Astrocyte (in vitro differentiated cells and primary cell): ENCODE measurements at regions not wholly inside any gene's neighbourhood (a gene's known extent, or its start where the extent isn't known, plus 50 kb on each side); places are given as distances from the start of the nearest gene placed in this dataset.

Experiments
- DNase-seq: peaks from one replicate; pipeline ENCODE4 v3.0.0-alpha.2; 2010; ENCODE audit warnings: low read depth
- FAIRE-seq: peaks from 2 replicates; lab custom pipeline; 2011; peaks lifted over from hg19 to GRCh38; lab: Jason Lieb, UNC
- H2AFZ ChIP-seq: 2 replicates; pipeline ENCODE4 v1.6.0; 2012; ENCODE audit warnings: low read depth, low read length, inconsistent platforms
- H3K27ac ChIP-seq: 2 replicates; pipeline ENCODE4 v1.5.1; 2011; ENCODE audit warnings: low read depth, low read length, inconsistent platforms
- H3K27me3 ChIP-seq: 2 replicates; pipeline ENCODE4 v1.6.0; 2011; ENCODE audit warnings: low read length, inconsistent platforms; ENCODE audit not compliant: insufficient read depth
- H3K36me3 ChIP-seq: 2 replicates; pipeline ENCODE4 v1.5.1; 2011; ENCODE audit warnings: low read length, inconsistent platforms; ENCODE audit not compliant: insufficient read depth
- H3K4me1 ChIP-seq: 2 replicates; pipeline ENCODE4 v1.5.1; 2011; ENCODE audit warnings: low read length, inconsistent platforms; ENCODE audit not compliant: insufficient read depth
- H3K4me2 ChIP-seq: 2 replicates; pipeline ENCODE4 v1.6.0; 2012; ENCODE audit warnings: low read length, inconsistent platforms
- H3K4me3 ChIP-seq: 2 replicates; pipeline ENCODE4 v1.5.1; 2011; ENCODE audit warnings: low read depth, mild to moderate bottlenecking, low read length, inconsistent platforms; ENCODE audit not compliant: insufficient read depth
- H3K79me2 ChIP-seq: 2 replicates; pipeline ENCODE4 v1.6.0; 2012; ENCODE audit warnings: mild to moderate bottlenecking, low read length, inconsistent platforms; ENCODE audit not compliant: insufficient read depth
- H3K9ac ChIP-seq: 2 replicates; pipeline ENCODE4 v1.6.0; 2012; ENCODE audit warnings: mild to moderate bottlenecking, low read length, inconsistent platforms
- H3K9me3 ChIP-seq: 2 replicates; pipeline ENCODE4 v1.5.1; 2012; ENCODE audit warnings: low read depth, mild to moderate bottlenecking, low read length, inconsistent platforms; ENCODE audit not compliant: insufficient read depth
- H4K20me1 ChIP-seq: 2 replicates; pipeline ENCODE4 v1.6.0; 2012; ENCODE audit warnings: low read length, inconsistent platforms; ENCODE audit not compliant: insufficient read depth
- H3K27ac Mint-ChIP-seq: one replicate; pipeline ENCODE4 v1.8.0; 2021; ENCODE audit warnings: mild to moderate bottlenecking, mixed read lengths; ENCODE audit not compliant: unreplicated experiment
- H3K27me3 Mint-ChIP-seq: one replicate; pipeline ENCODE4 v1.8.0; 2021; ENCODE audit warnings: low read depth, mixed read lengths; ENCODE audit not compliant: unreplicated experiment
- H3K36me3 Mint-ChIP-seq: one replicate; pipeline ENCODE4 v1.8.0; 2021; ENCODE audit warnings: low read depth, mixed read lengths; ENCODE audit not compliant: unreplicated experiment
- H3K4me1 Mint-ChIP-seq: one replicate; pipeline ENCODE4 v1.8.0; 2021; ENCODE audit warnings: low read depth, mixed read lengths; ENCODE audit not compliant: unreplicated experiment
- H3K4me3 Mint-ChIP-seq: one replicate; pipeline ENCODE4 v1.8.0; 2021; ENCODE audit warnings: mild to moderate bottlenecking, moderate library complexity, mixed read lengths; ENCODE audit not compliant: unreplicated experiment
- H3K9me3 Mint-ChIP-seq: one replicate; pipeline ENCODE4 v1.8.0; 2021; ENCODE audit warnings: mild to moderate bottlenecking, mixed read lengths; ENCODE audit not compliant: unreplicated experiment
- EZH2 ChIP-seq: IDR thresholded peaks from 2 replicates; pipeline ENCODE4 v1.6.1; 2012; ENCODE audit warnings: mild to moderate bottlenecking, low read length, inconsistent platforms; ENCODE audit not compliant: insufficient read depth
- TF ChIP-seq, protein P1 (sequence below): IDR thresholded peaks from 2 replicates; pipeline ENCODE4 v1.5.1; 2011; ENCODE audit warnings: low read depth, mild to moderate bottlenecking, inconsistent platforms, low read length, moderate library complexity; ENCODE audit not compliant: insufficient read depth

DNA sequence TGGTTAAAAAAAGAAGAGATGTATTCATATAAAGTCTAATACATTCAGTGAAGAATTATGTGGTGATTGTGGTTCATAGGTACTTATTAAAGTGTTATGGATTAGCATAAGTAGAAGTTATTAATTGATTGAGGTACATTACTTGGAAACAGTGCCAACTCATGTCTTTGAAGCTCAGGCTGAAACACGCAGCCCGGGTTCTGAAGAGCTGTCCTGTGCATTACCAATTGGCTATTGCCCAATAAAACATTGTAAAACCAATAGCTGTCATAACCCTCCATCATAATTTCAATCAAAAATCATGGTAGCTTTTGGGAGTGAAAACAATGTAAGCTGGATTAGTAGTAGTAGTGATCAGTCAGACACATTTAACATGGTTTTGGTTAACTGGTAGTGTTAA is 560.1 kb downstream of the MCTP2 start:
- H3K9ac ChIP-seq: no peak overlapping the region

DNA sequence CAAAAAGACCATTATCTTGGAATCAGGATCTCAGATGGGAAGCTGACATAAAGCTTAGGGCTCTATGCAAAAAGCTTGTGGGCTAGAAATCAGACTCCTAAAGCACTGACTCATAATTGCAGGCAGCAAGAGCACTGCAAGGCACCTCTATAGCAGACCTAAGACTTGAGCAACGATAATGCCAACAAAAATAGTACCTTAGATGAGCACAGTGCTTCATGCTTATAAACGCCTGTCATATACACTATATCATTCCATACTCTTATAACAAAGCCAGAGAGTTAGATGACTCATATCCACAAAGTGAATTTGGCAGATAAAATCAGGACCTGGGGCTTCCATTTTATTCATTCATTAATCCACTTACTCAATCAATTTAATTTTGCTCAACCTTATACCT is 560.8 kb downstream of the MCTP2 start:
- Histone ChIP-seq H3K79me2 (no peaks in the 10 kb centered on the region), H3K4me3 (no peak overlapping the region), H3K27ac (peak overlapping the region; percentile 1), H4K20me1 (no peaks in the 10 kb centered on the region), H3K27me3 (no peaks in the 10 kb centered on the region), H3K9me3 (no peaks in the 10 kb centered on the region), H3K36me3 (no peaks in the 10 kb centered on the region), H3K4me1 (peaks cover 13% of the 10 kb centered on the region), H3K4me2 (peak overlapping the region; percentile 23), H2AFZ (no peak overlapping the region), H3K9ac (no peak overlapping the region)
- Mint-ChIP-seq H3K9me3 (no peaks in the 10 kb centered on the region), H3K27ac (peak overlapping the region; percentile 5), H3K27me3 (no peaks in the 10 kb centered on the region), H3K4me3 (no peak overlapping the region), H3K4me1 (peaks cover 21% of the 10 kb centered on the region), H3K36me3 (no peaks in the 10 kb centered on the region)
- TF ChIP-seq, protein P1, sequence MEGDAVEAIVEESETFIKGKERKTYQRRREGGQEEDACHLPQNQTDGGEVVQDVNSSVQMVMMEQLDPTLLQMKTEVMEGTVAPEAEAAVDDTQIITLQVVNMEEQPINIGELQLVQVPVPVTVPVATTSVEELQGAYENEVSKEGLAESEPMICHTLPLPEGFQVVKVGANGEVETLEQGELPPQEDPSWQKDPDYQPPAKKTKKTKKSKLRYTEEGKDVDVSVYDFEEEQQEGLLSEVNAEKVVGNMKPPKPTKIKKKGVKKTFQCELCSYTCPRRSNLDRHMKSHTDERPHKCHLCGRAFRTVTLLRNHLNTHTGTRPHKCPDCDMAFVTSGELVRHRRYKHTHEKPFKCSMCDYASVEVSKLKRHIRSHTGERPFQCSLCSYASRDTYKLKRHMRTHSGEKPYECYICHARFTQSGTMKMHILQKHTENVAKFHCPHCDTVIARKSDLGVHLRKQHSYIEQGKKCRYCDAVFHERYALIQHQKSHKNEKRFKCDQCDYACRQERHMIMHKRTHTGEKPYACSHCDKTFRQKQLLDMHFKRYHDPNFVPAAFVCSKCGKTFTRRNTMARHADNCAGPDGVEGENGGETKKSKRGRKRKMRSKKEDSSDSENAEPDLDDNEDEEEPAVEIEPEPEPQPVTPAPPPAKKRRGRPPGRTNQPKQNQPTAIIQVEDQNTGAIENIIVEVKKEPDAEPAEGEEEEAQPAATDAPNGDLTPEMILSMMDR: no peak
- no peak for TF ChIP-seq EZH2
- FAIRE-seq (no peak), DNase-seq (peak; percentile 95)

More for the DNA sequence above, 560.1 kb downstream of the MCTP2 start:
- DNase-seq (no peak), FAIRE-seq (no peak)
- peak overlapping the region; percentile 5 for H3K27ac Mint-ChIP-seq
- no peak overlapping the region for H3K4me3 Mint-ChIP-seq
- no peaks in the 10 kb centered on the region for H3K36me3 Mint-ChIP-seq
- Histone ChIP-seq H3K9me3 (no peaks in the 10 kb centered on the region), H3K36me3 (no peaks in the 10 kb centered on the region), H3K4me3 (no peak overlapping the region), H2AFZ (no peak overlapping the region), H4K20me1 (no peaks in the 10 kb centered on the region), H3K27ac (no peak overlapping the region), H3K27me3 (no peaks in the 10 kb centered on the region), H3K79me2 (no peaks in the 10 kb centered on the region), H3K4me1 (peaks cover 13% of the 10 kb centered on the region), H3K4me2 (peak overlapping the region; percentile 23)
- H3K27me3 Mint-ChIP-seq: no peaks in the 10 kb centered on the region
- no peak for TF ChIP-seq EZH2
- TF ChIP-seq, protein P1: no peak
- no peaks in the 10 kb centered on the region for H3K9me3 Mint-ChIP-seq
- H3K4me1 Mint-ChIP-seq: peaks cover 21% of the 10 kb centered on the region

DNA sequence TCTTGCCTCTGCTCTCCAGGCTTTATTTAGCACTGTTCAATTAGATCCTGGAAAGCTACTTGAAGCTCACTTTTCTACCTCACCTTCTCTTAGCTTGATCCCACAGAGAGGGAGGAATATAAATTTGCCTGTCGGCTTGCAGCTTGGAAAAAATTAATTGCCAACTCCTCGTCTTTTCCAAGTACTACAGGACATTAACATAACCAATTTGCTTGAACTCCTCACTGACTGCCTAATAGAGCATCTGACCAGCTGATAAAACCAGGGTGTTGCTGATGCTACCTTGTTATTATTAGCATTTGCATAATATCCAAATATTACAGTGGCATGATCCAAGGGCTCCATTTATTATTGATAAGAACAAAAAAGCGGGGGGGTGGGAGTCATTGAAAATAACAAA is 561.8 kb downstream of the MCTP2 start:
- no peaks in the 10 kb centered on the region for H3K9me3 ChIP-seq
- no peaks in the 10 kb centered on the region for H3K27me3 ChIP-seq
- Mint-ChIP-seq H3K4me3 (no peak overlapping the region), H3K9me3 (no peaks in the 10 kb centered on the region), H3K27ac (no peak overlapping the region), H3K4me1 (peaks cover 21% of the 10 kb centered on the region), H3K36me3 (no peaks in the 10 kb centered on the region), H3K27me3 (no peaks in the 10 kb centered on the region)
- no peak for FAIRE-seq
- no peak for DNase-seq
- H3K27ac ChIP-seq: no peak overlapping the region
- H3K4me1 ChIP-seq: peaks cover 13% of the 10 kb centered on the region
- H3K4me2 ChIP-seq: peak overlapping the region; percentile 22
- TF ChIP-seq EZH2: no peak
- TF ChIP-seq, protein P1: no peak
- no peak overlapping the region for H3K4me3 ChIP-seq
- no peaks in the 10 kb centered on the region for H3K36me3 ChIP-seq
- H3K79me2 ChIP-seq: no peaks in the 10 kb centered on the region
- no peak overlapping the region for H3K9ac ChIP-seq
- no peaks in the 10 kb centered on the region for H4K20me1 ChIP-seq
- peak overlapping the region; percentile 46 for H2AFZ ChIP-seq
